Epithelial cell of esophagus (primary cell): ENCODE measurements at regions not wholly inside any gene's neighbourhood (a gene's known extent, or its start where the extent isn't known, plus 50 kb on each side); places are given as distances from the start of the nearest gene placed in this dataset.

Experiments used
- DNase-seq: peaks from one replicate; pipeline ENCODE4 v3.0.0; 2010; ENCODE audit warnings: low read depth
- H3K4me3 ChIP-seq: 2 replicates; pipeline ENCODE4 v1.5.1; 2011; ENCODE audit warnings: mild to moderate bottlenecking, low read length, control low read depth
- CTCF ChIP-seq: IDR thresholded peaks from 2 replicates; pipeline ENCODE4 v1.5.1; 2011; ENCODE audit warnings: low read depth, mild to moderate bottlenecking, low read length, control low read depth, inconsistent platforms; ENCODE audit not compliant: insufficient read depth; ENCODE audit errors: missing control alignments

GRCh38 chr20:60976139-60976538 is 275.9 kb upstream of the CDH4 start:
- no peak overlapping the region for H3K4me3 ChIP-seq
- no peak for DNase-seq
- TF ChIP-seq CTCF: no peak

DNA sequence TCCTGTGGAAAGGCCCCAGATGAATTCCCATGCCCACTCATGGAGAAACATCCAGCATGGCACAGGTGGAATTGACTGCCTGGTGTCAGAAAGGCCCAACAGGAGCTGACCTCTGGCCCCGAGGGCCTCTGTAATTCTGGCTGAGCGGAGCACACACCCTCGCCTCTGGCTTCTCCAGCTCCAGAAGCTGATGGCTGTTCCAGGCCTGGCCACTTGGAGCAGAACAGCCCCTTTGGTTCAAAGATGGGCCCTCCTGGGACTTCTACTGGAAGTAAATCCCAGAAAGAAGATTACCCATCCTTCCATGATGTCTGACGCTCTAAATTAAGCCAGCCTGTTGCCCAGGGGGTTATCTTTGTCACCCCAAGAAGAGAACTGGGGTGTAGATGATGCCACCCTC is 275.1 kb upstream of the CDH4 start:
- H3K4me3 ChIP-seq: no peak overlapping the region
- TF ChIP-seq CTCF: no peak
- no peak for DNase-seq

DNA sequence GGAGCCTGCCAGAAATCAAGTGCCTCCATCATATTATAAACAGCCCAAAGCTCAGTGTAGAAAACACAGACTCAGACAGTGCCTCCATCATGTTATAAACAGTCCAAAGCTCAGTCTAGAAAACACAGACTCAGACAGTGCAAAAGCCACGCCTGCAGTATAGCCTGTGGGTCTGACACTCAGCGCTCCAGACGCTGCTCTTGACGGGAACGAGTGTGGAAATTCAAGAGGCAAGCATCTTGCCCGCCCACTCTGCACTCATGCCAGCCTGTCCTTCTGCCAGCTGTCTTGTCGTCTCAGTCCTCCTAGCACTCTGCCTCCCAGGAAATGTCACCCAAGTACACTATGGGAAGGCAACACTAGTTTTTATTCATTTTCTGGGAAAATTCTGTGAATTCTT is 274.2 kb upstream of the CDH4 start:
- no peak for TF ChIP-seq CTCF
- no peak overlapping the region for H3K4me3 ChIP-seq
- DNase-seq: no peak

- H3K4me3 ChIP-seq: no peak overlapping the region
- no peak for TF ChIP-seq CTCF
- DNase-seq: no peak
Observed at GRCh38 chr20:60984666-60985065, 267.4 kb upstream of the CDH4 start.

GRCh38 chr20:60986506-60987156 is 265.4 kb upstream of the CDH4 start:
- no peak overlapping the region for H3K4me3 ChIP-seq
- no peak for DNase-seq
- TF ChIP-seq CTCF: no peak

DNA sequence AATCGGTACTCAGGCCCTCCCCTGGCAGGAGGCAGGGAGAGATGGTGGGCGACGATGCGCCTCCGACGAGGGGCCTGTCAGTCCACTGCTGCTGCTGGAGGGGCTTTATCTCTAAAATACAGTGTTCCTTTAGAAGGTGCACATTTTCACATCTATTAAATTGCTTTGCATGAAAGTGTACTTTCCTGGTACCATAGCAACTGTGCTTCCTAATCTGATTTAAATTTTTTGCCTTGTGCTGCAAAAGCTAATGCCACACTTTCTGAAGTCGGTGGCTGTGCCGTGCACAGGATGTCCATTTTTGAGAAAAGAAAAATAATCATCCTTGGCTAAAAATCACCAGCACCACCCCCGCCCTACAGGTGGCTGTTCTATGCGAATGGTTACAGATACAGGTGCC is 262.0 kb upstream of the CDH4 start:
- no peak for DNase-seq
- no peak overlapping the region for H3K4me3 ChIP-seq
- TF ChIP-seq CTCF: no peak

GRCh38 chr20:60990643-60991042 is 261.4 kb upstream of the CDH4 start:
- no peak for TF ChIP-seq CTCF
- H3K4me3 ChIP-seq: no peak overlapping the region
- no peak for DNase-seq
